NB4 (cell line): ENCODE measurements at regions not wholly inside any gene's neighbourhood (a gene's known extent, or its start where the extent isn't known, plus 50 kb on each side); places are given as distances from the start of the nearest gene placed in this dataset.

Source experiments
- MYC ChIP-seq: IDR thresholded peaks from 2 replicates; pipeline ENCODE4 v1.6.1; 2011; ENCODE audit warnings: low read depth, low read length
- POLR2A ChIP-seq: IDR thresholded peaks from 2 replicates; pipeline ENCODE4 v1.6.1; 2011; ENCODE audit warnings: mild to moderate bottlenecking; ENCODE audit not compliant: insufficient read length; ENCODE audit errors: extremely low read depth
- TF ChIP-seq, protein P1 (sequence below): IDR thresholded peaks from one replicate; pipeline ENCODE4 v1.5.1; 2012; ENCODE audit warnings: low read depth, low read length
- TF ChIP-seq, protein P2 (sequence below): IDR thresholded peaks from 2 replicates; pipeline ENCODE4 v1.6.1; 2011; ENCODE audit warnings: low read depth, low read length

DNA sequence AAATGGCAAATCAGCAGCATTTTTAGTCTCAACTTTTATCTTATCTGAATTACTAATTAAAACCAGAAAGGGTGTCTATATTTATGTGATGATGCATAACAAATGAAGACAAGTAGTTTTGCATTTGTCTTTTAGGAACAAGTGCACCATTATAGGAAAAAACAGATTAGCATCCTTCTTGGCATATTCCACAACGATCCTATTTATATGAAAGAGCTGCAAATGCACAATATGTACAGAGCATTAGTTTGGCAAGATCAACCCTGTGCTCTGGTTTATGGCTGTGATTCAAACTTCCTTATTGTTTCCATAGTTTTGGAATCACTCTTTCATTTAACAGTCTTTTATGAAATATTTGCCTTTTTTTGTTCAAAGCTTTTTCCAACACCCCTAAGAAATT lies 486.8 kb downstream of the KCNH5 start:
- TF ChIP-seq, protein P1, sequence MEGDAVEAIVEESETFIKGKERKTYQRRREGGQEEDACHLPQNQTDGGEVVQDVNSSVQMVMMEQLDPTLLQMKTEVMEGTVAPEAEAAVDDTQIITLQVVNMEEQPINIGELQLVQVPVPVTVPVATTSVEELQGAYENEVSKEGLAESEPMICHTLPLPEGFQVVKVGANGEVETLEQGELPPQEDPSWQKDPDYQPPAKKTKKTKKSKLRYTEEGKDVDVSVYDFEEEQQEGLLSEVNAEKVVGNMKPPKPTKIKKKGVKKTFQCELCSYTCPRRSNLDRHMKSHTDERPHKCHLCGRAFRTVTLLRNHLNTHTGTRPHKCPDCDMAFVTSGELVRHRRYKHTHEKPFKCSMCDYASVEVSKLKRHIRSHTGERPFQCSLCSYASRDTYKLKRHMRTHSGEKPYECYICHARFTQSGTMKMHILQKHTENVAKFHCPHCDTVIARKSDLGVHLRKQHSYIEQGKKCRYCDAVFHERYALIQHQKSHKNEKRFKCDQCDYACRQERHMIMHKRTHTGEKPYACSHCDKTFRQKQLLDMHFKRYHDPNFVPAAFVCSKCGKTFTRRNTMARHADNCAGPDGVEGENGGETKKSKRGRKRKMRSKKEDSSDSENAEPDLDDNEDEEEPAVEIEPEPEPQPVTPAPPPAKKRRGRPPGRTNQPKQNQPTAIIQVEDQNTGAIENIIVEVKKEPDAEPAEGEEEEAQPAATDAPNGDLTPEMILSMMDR, result no peak
- TF ChIP-seq, protein P2, sequence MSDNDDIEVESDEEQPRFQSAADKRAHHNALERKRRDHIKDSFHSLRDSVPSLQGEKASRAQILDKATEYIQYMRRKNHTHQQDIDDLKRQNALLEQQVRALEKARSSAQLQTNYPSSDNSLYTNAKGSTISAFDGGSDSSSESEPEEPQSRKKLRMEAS, result no peak
- no peak for TF ChIP-seq POLR2A
- no peak for TF ChIP-seq MYC
